ENCODE measurements at regions not wholly inside any gene's neighbourhood (a gene's known extent, or its start where the extent isn't known, plus 50 kb on each side); places are given as distances from the start of the nearest gene placed in this dataset.
"Not testable (repeated sequence)": the region's sequence is repeated elsewhere in the genome, so short reads cannot be mapped to it uniquely, and the experiment has no call there.

- H3K36me3 ChIP-seq; H3K4me1 ChIP-seq; H3K27ac ChIP-seq; H3K27me3 ChIP-seq; H3K4me3 ChIP-seq; intact Hi-C loops (cut with DNase I): not testable (repeated sequence)
- ATAC-seq (peak in 2 of 4 donors; percentile 89 to 92), DNase-seq (peak in 4 of 5 donors; percentile 19 to 88 (median 61))
- peaks cover 0 to 50% (median 17%) of the 10 kb centered on the region in 12 donors for H3K9me3 ChIP-seq
- 64 to 75% (median 69%) methylated on average over 5 of the region's 5 CpGs for WGBS, 4 donors
Measured at GRCh38 chr21:10325546-10325945, 195.8 kb upstream of the TPTE start.

- DNase-seq; H3K4me3 ChIP-seq; H3K27ac ChIP-seq; intact Hi-C loops (cut with DNase I); H3K27me3 ChIP-seq; H3K36me3 ChIP-seq; H3K4me1 ChIP-seq: not testable (repeated sequence)
- ATAC-seq: peak in 1 of 4 donors; percentile 58
- 80 to 89% (median 81%) methylated on average over 2 of the region's 2 CpGs for WGBS, 4 donors
- peaks cover 0 to 56% (median 19%) of the 10 kb centered on the region in 12 donors for H3K9me3 ChIP-seq
Measured at GRCh38 chr21:10326146-10326545, 195.2 kb upstream of the TPTE start.

- H3K27me3 ChIP-seq; intact Hi-C loops (cut with DNase I); H3K36me3 ChIP-seq; H3K4me3 ChIP-seq; H3K4me1 ChIP-seq; ATAC-seq; H3K27ac ChIP-seq: not testable (repeated sequence)
- 39 to 48% (median 44%) methylated on average over 6 of the region's 6 CpGs for WGBS, 4 donors
- peak in 1 of 5 donors; percentile 6 for DNase-seq
- peaks cover 0 to 71% (median 19%) of the 10 kb centered on the region in 12 donors for H3K9me3 ChIP-seq
Measured at GRCh38 chr21:10328646-10329045, 192.7 kb upstream of the TPTE start.

DNA sequence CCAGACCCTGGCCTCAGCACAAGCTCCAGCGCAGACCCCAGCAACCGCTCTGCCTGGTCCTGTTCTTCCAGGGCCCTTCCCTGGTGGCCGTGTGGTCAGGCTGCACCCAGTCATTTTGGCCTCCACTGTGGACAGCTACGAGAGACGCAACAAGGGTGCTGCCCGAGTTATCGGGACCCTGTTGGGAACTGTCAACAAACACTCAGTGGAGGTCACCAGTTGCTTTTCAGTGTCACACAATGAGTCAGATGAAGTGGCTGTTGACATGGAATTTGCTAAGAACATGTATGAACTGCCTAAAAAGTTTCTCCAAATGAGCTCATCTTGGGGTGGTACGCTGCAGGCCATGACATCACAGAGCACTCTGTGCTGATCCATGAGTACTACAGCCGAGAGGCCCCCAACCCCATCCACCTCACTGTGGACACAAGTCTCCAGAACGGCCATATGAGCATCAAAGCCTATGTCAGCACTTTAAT is 190.7 kb upstream of the TPTE start:
- H3K4me3 ChIP-seq; intact Hi-C loops (cut with DNase I); H3K36me3 ChIP-seq; H3K27ac ChIP-seq; H3K27me3 ChIP-seq; H3K4me1 ChIP-seq: not testable (repeated sequence)
- ATAC-seq: peak; percentile 17 to 58 (median 26)
- H3K9me3 ChIP-seq: peaks cover 0 to 70% (median 17%) of the 10 kb centered on the region in 12 donors
- peak in 3 of 5 donors; percentile 25 to 80 (median 27) for DNase-seq
- WGBS, 4 donors: 68 to 73% (median 71%) methylated on average over 10 of the region's 10 CpGs

GRCh38 chr21:10331134-10331533 is 190.2 kb upstream of the TPTE start:
- H3K36me3 ChIP-seq; H3K27ac ChIP-seq; H3K4me3 ChIP-seq; H3K27me3 ChIP-seq; H3K4me1 ChIP-seq; intact Hi-C loops (cut with DNase I): not testable (repeated sequence)
- ATAC-seq (peak in 2 of 4 donors; percentile 8), DNase-seq (peak in 2 of 5 donors; percentile 8 to 19)
- peaks cover 0 to 66% (median 16%) of the 10 kb centered on the region in 12 donors for H3K9me3 ChIP-seq
- 71 to 77% (median 72%) methylated on average over 5 of the region's 5 CpGs for WGBS, 4 donors

GRCh38 chr21:10332935-10333334 is 188.4 kb upstream of the TPTE start:
- DNase-seq (peak in 1 of 5 donors; percentile 2), ATAC-seq (peak in 2 of 4 donors; percentile 5 to 17)
- WGBS, 4 donors: 28 to 37% (median 34%) methylated on average over 1 to 2 of the region's 2 CpGs

DNA sequence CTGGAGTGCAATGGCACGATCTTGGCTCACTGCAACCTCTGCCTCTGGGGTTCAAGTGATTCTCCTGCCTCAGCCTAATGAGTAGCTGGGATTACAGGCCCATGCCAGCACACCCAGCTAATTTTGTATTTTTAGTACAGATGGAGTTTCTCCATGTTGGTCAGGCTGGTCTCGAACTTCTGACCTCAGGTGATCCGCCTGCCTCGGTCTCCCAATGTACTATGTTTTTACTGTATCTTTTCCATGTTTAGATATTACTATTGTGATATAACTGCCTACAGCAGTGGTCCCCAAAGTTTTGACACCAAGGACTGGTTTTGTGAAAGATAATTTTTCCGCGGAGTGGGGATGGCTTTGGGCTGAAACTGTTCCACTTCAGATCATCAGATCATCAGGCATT is 187.0 kb upstream of the TPTE start:
- H3K4me1 ChIP-seq; H3K4me3 ChIP-seq; H3K27me3 ChIP-seq; ATAC-seq; H3K27ac ChIP-seq; H3K36me3 ChIP-seq; intact Hi-C loops (cut with DNase I): not testable (repeated sequence)
- DNase-seq: peak in 2 of 5 donors; percentile 0 to 20
- H3K9me3 ChIP-seq: peaks cover 0 to 62% (median 7%) of the 10 kb centered on the region in 12 donors
- WGBS, 4 donors: 60 to 70% (median 66%) methylated on average over 6 of the region's 6 CpGs

More at GRCh38 chr21:10332935-10333334, 188.4 kb upstream of the TPTE start:
- H3K27ac ChIP-seq; H3K4me1 ChIP-seq; H3K4me3 ChIP-seq; H3K36me3 ChIP-seq; H3K27me3 ChIP-seq; intact Hi-C loops (cut with DNase I): not testable (repeated sequence)
- H3K9me3 ChIP-seq: peaks cover 0 to 62% (median 9%) of the 10 kb centered on the region in 12 donors

GRCh38 chr21:10342261-10342956 is 179.0 kb upstream of the TPTE start:
- intact Hi-C loops (cut with DNase I); H3K4me1 ChIP-seq; H3K4me3 ChIP-seq; H3K27me3 ChIP-seq; H3K36me3 ChIP-seq; H3K27ac ChIP-seq: not testable (repeated sequence)
- WGBS, 4 donors: 65 to 75% (median 70%) methylated on average over 24 to 25 of the region's 46 CpGs
- ATAC-seq: peak in 3 of 4 donors; percentile 52 to 59 (median 52)
- DNase-seq: peak in 3 of 5 donors; percentile 18 to 68 (median 22)
- H3K9me3 ChIP-seq: peaks cover 0 to 69% (median 10%) of the 10 kb centered on the region in 12 donors

GRCh38 chr21:10343146-10343935 is 178.0 kb upstream of the TPTE start:
- H3K36me3 ChIP-seq; H3K4me1 ChIP-seq; H3K27me3 ChIP-seq; H3K27ac ChIP-seq; H3K4me3 ChIP-seq; intact Hi-C loops (cut with DNase I): not testable (repeated sequence)
- H3K9me3 ChIP-seq: peaks cover 0 to 70% (median 12%) of the 10 kb centered on the region in 12 donors
- ATAC-seq (peak in 1 of 4 donors; percentile 21), DNase-seq (peak in 4 of 5 donors; percentile 23 to 81 (median 32))
- 74 to 77% (median 74%) methylated on average over 45 to 50 of the region's 52 CpGs for WGBS, 4 donors

- peak in 3 of 5 donors; percentile 6 to 65 (median 22) for DNase-seq
- 32 to 41% (median 37%) methylated on average over 5 of the region's 5 CpGs for WGBS, 4 donors
- H3K36me3 ChIP-seq; H3K27me3 ChIP-seq; H3K4me1 ChIP-seq; intact Hi-C loops (cut with DNase I); H3K4me3 ChIP-seq; ATAC-seq; H3K27ac ChIP-seq: not testable (repeated sequence)
- peaks cover 0 to 70% (median 14%) of the 10 kb centered on the region in 12 donors for H3K9me3 ChIP-seq
Measured at GRCh38 chr21:10344266-10344665, 177.1 kb upstream of the TPTE start.

Measured in heart left ventricle (tissue), 16 donors.